H9 (cell line): ENCODE measurements at regions not wholly inside any gene's neighbourhood (a gene's known extent, or its start where the extent isn't known, plus 50 kb on each side); places are given as distances from the start of the nearest gene placed in this dataset.

Source experiments
- DNase-seq: peaks from one replicate; pipeline ENCODE4 v3.0.0-alpha.2; 2017
- H2AFZ ChIP-seq: one replicate; pipeline ENCODE4 v1.6.1; 2013; ENCODE audit warnings: mild to moderate bottlenecking, low read length, control low read depth, moderate library complexity
- H2AK5ac ChIP-seq: 2 replicates; pipeline ENCODE4 v1.6.1; 2013; ENCODE audit warnings: low read length, control low read depth, mixed read lengths; ENCODE audit not compliant: insufficient read length
- H2BK120ac ChIP-seq: one replicate; pipeline ENCODE4 v1.6.1; 2013; ENCODE audit warnings: low read depth, mild to moderate bottlenecking, low read length, control low read depth, inconsistent platforms; ENCODE audit not compliant: poor library complexity, severe bottlenecking
- H2BK12ac ChIP-seq: 2 replicates; pipeline ENCODE4 v1.6.1; 2013; ENCODE audit warnings: low read length, control low read depth, mixed read lengths, low read depth; ENCODE audit not compliant: insufficient read length
- H2BK15ac ChIP-seq: 2 replicates; pipeline ENCODE4 v1.6.1; 2013; ENCODE audit warnings: low read depth, low read length, control low read depth
- H2BK20ac ChIP-seq: one replicate; pipeline ENCODE4 v1.6.1; 2013; ENCODE audit warnings: low read depth, mild to moderate bottlenecking, low read length, control low read depth, inconsistent platforms; ENCODE audit not compliant: poor library complexity, severe bottlenecking
- H2BK5ac ChIP-seq: 2 replicates; pipeline ENCODE4 v1.6.1; 2013; ENCODE audit warnings: low read length, control low read depth, mixed read lengths; ENCODE audit not compliant: insufficient read length
- H3K14ac ChIP-seq: 2 replicates; pipeline ENCODE4 v1.6.1; 2013; ENCODE audit warnings: low read length, control low read depth; ENCODE audit not compliant: insufficient read depth
- H3K18ac ChIP-seq: 2 replicates; pipeline ENCODE4 v1.6.1; 2013; ENCODE audit warnings: low read depth, mild to moderate bottlenecking, mixed read lengths, low read length, control low read depth; ENCODE audit not compliant: insufficient read length
- H3K23ac ChIP-seq: 2 replicates; pipeline ENCODE4 v1.6.1; 2013; ENCODE audit warnings: low read length, control low read depth, mixed read lengths, low read depth; ENCODE audit not compliant: insufficient read length
- H3K23me2 ChIP-seq: 2 replicates; pipeline ENCODE4 v1.6.1; 2013; ENCODE audit warnings: low read depth, mild to moderate bottlenecking, mixed read lengths, low read length, control low read depth; ENCODE audit not compliant: insufficient read length, poor library complexity, severe bottlenecking
- H3K27ac ChIP-seq: 2 replicates; pipeline ENCODE4 v1.5.1; 2013; ENCODE audit warnings: low read length, control low read depth, mixed read lengths, low read depth; ENCODE audit not compliant: insufficient read length
- H3K27me3 ChIP-seq: 2 replicates; pipeline ENCODE4 v1.6.1; 2013; ENCODE audit warnings: low read length, control low read depth, inconsistent platforms; ENCODE audit not compliant: insufficient read depth
- H3K4ac ChIP-seq: 2 replicates; pipeline ENCODE4 v1.6.1; 2013; ENCODE audit warnings: low read depth, mild to moderate bottlenecking, control low read depth, inconsistent platforms, low read length, moderate library complexity
- H3K4me1 ChIP-seq: 2 replicates; pipeline ENCODE4 v1.6.1; 2013; ENCODE audit warnings: low read length, control low read depth, inconsistent platforms; ENCODE audit not compliant: insufficient read depth
- H3K4me2 ChIP-seq: 2 replicates; pipeline ENCODE4 v1.6.1; 2013; ENCODE audit warnings: low read length, control low read depth, mixed read lengths; ENCODE audit not compliant: insufficient read length, insufficient read depth
- H3K56ac ChIP-seq: 2 replicates; pipeline ENCODE4 v1.6.1; 2013; ENCODE audit warnings: low read depth, mild to moderate bottlenecking, mixed read lengths, low read length, control low read depth; ENCODE audit not compliant: insufficient read length
- H3K79me1 ChIP-seq: 2 replicates; pipeline ENCODE4 v1.6.1; 2013; ENCODE audit warnings: low read depth, mild to moderate bottlenecking, moderate library complexity, low read length, control low read depth, inconsistent platforms; ENCODE audit not compliant: insufficient read depth, poor library complexity, severe bottlenecking
- H3K79me2 ChIP-seq: 2 replicates; pipeline ENCODE4 v1.6.1; 2013; ENCODE audit warnings: low read length, control low read depth, inconsistent platforms; ENCODE audit not compliant: insufficient read depth
- H3K9ac ChIP-seq: 2 replicates; pipeline ENCODE4 v1.6.1; 2013; ENCODE audit warnings: low read length, control low read depth, mixed read lengths; ENCODE audit not compliant: insufficient read length; ENCODE audit errors: extremely low read depth
- H3K9me3 ChIP-seq: one replicate; pipeline ENCODE4 v1.6.1; 2013; ENCODE audit warnings: low read depth, low read length, inconsistent platforms; ENCODE audit not compliant: control insufficient read depth
- H3T11ph ChIP-seq: one replicate; pipeline ENCODE4 v1.6.1; 2013; ENCODE audit warnings: mild to moderate bottlenecking, low read length, control low read depth, inconsistent platforms
- H4K20me1 ChIP-seq: one replicate; pipeline ENCODE4 v1.6.1; 2013; ENCODE audit not compliant: control insufficient read depth, insufficient read length, insufficient read depth
- H4K5ac ChIP-seq: 2 replicates; pipeline ENCODE4 v1.6.1; 2013; ENCODE audit warnings: low read depth, mild to moderate bottlenecking, mixed read lengths, low read length, control low read depth; ENCODE audit not compliant: insufficient read length
- H4K8ac ChIP-seq: replicated peaks from 2 replicates; pipeline ENCODE4 v1.6.1; 2013; ENCODE audit warnings: low read length, control low read depth, mixed read lengths, low read depth; ENCODE audit not compliant: insufficient read length
- H4K91ac ChIP-seq: 2 replicates; pipeline ENCODE4 v1.6.1; 2013; ENCODE audit warnings: low read depth, mild to moderate bottlenecking, moderate library complexity, mixed read lengths, low read length, control low read depth; ENCODE audit not compliant: insufficient read length
- H3K27ac Mint-ChIP-seq, 3 experiments: 2 replicates in 2 of 3; 3 replicates in 1 of 3; pipeline ENCODE4 v1.8.0; 2020 to 2021; ENCODE audit warnings: mixed read lengths in 3 of 3, mild to moderate bottlenecking in 1 of 3, moderate library complexity in 1 of 3
- H3K27me3 Mint-ChIP-seq: 2 replicates; pipeline ENCODE4 v1.8.0; 2021; ENCODE audit warnings: low read depth, mild to moderate bottlenecking, moderate library complexity, mixed read lengths
- H3K36me3 Mint-ChIP-seq, 3 experiments: 2 replicates in 2 of 3; 3 replicates in 1 of 3; pipeline ENCODE4 v1.8.0; 2020 to 2021; ENCODE audit warnings: low read depth in 3 of 3, mixed read lengths in 3 of 3; ENCODE audit not compliant: insufficient read depth in 1 of 3
- H3K4me1 Mint-ChIP-seq, 2 experiments: 2 replicates each; pipeline ENCODE4 v1.8.0; 2020; ENCODE audit warnings: mixed read lengths in 2 of 2
- H3K4me3 Mint-ChIP-seq, 2 experiments: 2 replicates in 1 of 2; 3 replicates in 1 of 2; pipeline ENCODE4 v1.8.0; 2020 to 2021; ENCODE audit warnings: mild to moderate bottlenecking in 2 of 2, mixed read lengths in 2 of 2, moderate library complexity in 1 of 2
- H3K9me3 Mint-ChIP-seq, 2 experiments: 2 replicates in 1 of 2; 3 replicates in 1 of 2; pipeline ENCODE4 v1.8.0; 2020; ENCODE audit warnings: mild to moderate bottlenecking in 2 of 2, mixed read lengths in 2 of 2, moderate library complexity in 1 of 2
- TF ChIP-seq, protein P1 (sequence below): fragments of 200-600 bp; sonication (generic); conservative IDR thresholded peaks from 3 replicates; pipeline ENCODE4 v1.8.0; 2021; ENCODE audit warnings: antibody characterized with exemption, mild to moderate bottlenecking

DNA sequence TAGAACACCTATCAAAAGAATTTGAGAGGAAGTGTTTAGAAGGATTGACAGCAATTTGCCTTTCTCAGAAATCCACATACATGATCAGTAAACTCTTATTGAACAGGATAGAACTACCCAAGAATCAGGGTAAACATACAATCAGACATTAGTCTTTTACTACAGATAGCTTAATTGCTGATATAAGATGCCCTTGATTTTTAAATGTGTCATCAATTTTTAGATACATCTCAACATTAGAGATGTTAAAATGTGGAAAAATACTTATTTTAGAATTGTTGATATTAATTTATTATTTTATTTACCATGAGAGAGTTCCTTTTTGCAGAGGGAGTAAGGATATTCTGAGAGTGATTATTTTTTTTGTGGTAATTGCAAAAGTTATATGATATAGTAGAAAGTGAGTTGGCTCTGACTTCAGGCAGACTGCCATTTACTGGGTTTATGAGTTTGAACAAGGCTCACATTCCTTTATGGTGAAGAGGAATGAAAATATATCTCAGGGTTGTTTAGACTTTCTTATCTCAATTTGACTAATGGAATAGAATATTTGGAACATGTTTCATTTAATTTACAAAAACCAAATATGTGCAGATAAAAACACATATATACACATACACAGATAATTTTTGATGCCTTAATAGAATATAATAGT lies 302.8 kb upstream of the GOLIM4 start:
- H4K20me1 ChIP-seq, result no peaks in the 10 kb centered on the region
- no peak overlapping the region for H2BK120ac ChIP-seq
- no peaks in the 10 kb centered on the region for H3K23me2 ChIP-seq
- H3K27me3 ChIP-seq, result no peaks in the 10 kb centered on the region
- no peak overlapping the region for H3K56ac ChIP-seq
- Mint-ChIP-seq H3K36me3 (no peaks in the 10 kb centered on the region), H3K27ac (no peak overlapping the region), H3K27me3 (no peaks in the 10 kb centered on the region), H3K4me3 (no peak overlapping the region), H3K4me1 (peaks cover 12 to 15% of the 10 kb centered on the region in 2 experiments), H3K9me3 (no peaks in the 10 kb centered on the region)
- H3K79me1 ChIP-seq, result no peaks in the 10 kb centered on the region
- H3T11ph ChIP-seq, result no peak overlapping the region
- no peak overlapping the region for H4K8ac ChIP-seq
- H2AFZ ChIP-seq, result no peak overlapping the region
- H2BK15ac ChIP-seq, result no peak overlapping the region
- H2AK5ac ChIP-seq, result no peak overlapping the region
- H4K5ac ChIP-seq, result no peak overlapping the region
- H3K4me2 ChIP-seq, result no peak overlapping the region
- no peaks in the 10 kb centered on the region for H3K9me3 ChIP-seq
- TF ChIP-seq, protein P1, sequence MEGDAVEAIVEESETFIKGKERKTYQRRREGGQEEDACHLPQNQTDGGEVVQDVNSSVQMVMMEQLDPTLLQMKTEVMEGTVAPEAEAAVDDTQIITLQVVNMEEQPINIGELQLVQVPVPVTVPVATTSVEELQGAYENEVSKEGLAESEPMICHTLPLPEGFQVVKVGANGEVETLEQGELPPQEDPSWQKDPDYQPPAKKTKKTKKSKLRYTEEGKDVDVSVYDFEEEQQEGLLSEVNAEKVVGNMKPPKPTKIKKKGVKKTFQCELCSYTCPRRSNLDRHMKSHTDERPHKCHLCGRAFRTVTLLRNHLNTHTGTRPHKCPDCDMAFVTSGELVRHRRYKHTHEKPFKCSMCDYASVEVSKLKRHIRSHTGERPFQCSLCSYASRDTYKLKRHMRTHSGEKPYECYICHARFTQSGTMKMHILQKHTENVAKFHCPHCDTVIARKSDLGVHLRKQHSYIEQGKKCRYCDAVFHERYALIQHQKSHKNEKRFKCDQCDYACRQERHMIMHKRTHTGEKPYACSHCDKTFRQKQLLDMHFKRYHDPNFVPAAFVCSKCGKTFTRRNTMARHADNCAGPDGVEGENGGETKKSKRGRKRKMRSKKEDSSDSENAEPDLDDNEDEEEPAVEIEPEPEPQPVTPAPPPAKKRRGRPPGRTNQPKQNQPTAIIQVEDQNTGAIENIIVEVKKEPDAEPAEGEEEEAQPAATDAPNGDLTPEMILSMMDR, result no peak
- H3K9ac ChIP-seq, result no peak overlapping the region
- H3K4me1 ChIP-seq, result no peaks in the 10 kb centered on the region
- H4K91ac ChIP-seq, result no peak overlapping the region
- no peak overlapping the region for H2BK20ac ChIP-seq
- no peak overlapping the region for H3K14ac ChIP-seq
- H2BK12ac ChIP-seq, result no peak overlapping the region
- H3K4ac ChIP-seq, result no peak overlapping the region
- H2BK5ac ChIP-seq, result no peak overlapping the region
- no peak overlapping the region for H3K18ac ChIP-seq
- DNase-seq, result no peak
- no peaks in the 10 kb centered on the region for H3K79me2 ChIP-seq
- H3K27ac ChIP-seq, result no peak overlapping the region
- H3K23ac ChIP-seq, result no peak overlapping the region
